ENCODE measurements at regions not wholly inside any gene's neighbourhood (a gene's known extent, or its start where the extent isn't known, plus 50 kb on each side); places are given as distances from the start of the nearest gene placed in this dataset.

GRCh38 chr21:33981391-33982101 lies 65.9 kb upstream of the ATP5PO start:
- TF ChIP-seq CTCF (IDR thresholded peaks at IDR 0.05) (no peak), POLR2A (IDR thresholded peaks at IDR 0.05) (no peak)
- DNase-seq: no peak

GRCh38 chr21:33980276-33980916 lies 64.8 kb upstream of the ATP5PO start:
- Histone ChIP-seq H3K4me3 (replicated peaks in 1 of 3) (no peak overlapping the region), H3K36me3 (no peaks in the 10 kb centered on the region), H3K27me3 (no peaks in the 10 kb centered on the region), H3K27ac (no peak overlapping the region), H3K4me1 (peaks cover 0 to 13% of the 10 kb centered on the region in 2 donors), H3K9me3 (no peaks in the 10 kb centered on the region)
- WGBS, 2 donors: 85 to 92% methylated on average over 6 of the region's 6 CpGs
- DNase-seq: no peak
- intact Hi-C loops (cut with DNase I): no loop called here
- no peak for TF ChIP-seq POLR2A (IDR thresholded peaks at IDR 0.05)
- TF ChIP-seq CTCF (IDR thresholded peaks at IDR 0.05): no peak

More at GRCh38 chr21:33981391-33982101, 65.9 kb upstream of the ATP5PO start:
- H3K9me3 ChIP-seq: no peaks in the 10 kb centered on the region
- no peak overlapping the region for H3K27ac ChIP-seq
- H3K4me1 ChIP-seq: peaks cover 0 to 2% of the 10 kb centered on the region in 2 donors
- 74 to 80% methylated on average over 10 of the region's 10 CpGs for WGBS, 2 donors
- H3K4me3 ChIP-seq (replicated peaks in 1 of 3): no peak overlapping the region
- no peaks in the 10 kb centered on the region for H3K27me3 ChIP-seq
- no peaks in the 10 kb centered on the region for H3K36me3 ChIP-seq
- intact Hi-C loops (cut with DNase I): no loop called here

GRCh38 chr21:33978585-33978984 lies 63.0 kb upstream of the ATP5PO start:
- Histone ChIP-seq H3K27ac (no peak overlapping the region), H3K27me3 (no peaks in the 10 kb centered on the region), H3K36me3 (no peaks in the 10 kb centered on the region), H3K4me1 (peaks cover 0 to 13% of the 10 kb centered on the region in 2 donors), H3K4me3 (replicated peaks in 1 of 3) (no peak overlapping the region), H3K9me3 (no peaks in the 10 kb centered on the region)
- no peak for TF ChIP-seq CTCF (IDR thresholded peaks at IDR 0.05)
- no peak for TF ChIP-seq POLR2A (IDR thresholded peaks at IDR 0.05)
- intact Hi-C loops (cut with DNase I): no loop called here
- 91 to 96% methylated on average over 4 of the region's 4 CpGs for WGBS, 2 donors
- DNase-seq: no peak

GRCh38 chr21:33977721-33978369 lies 62.2 kb upstream of the ATP5PO start:
- no peak for DNase-seq
- intact Hi-C loops (cut with DNase I): no loop called here
- Histone ChIP-seq H3K4me3 (replicated peaks in 1 of 3) (no peak overlapping the region), H3K27ac (no peak overlapping the region), H3K27me3 (no peaks in the 10 kb centered on the region), H3K36me3 (no peaks in the 10 kb centered on the region), H3K9me3 (no peaks in the 10 kb centered on the region), H3K4me1 (peaks cover 0 to 13% of the 10 kb centered on the region in 2 donors)
- 87% methylated on average over 12 of the region's 12 CpGs for WGBS, 2 donors
- TF ChIP-seq POLR2A (IDR thresholded peaks at IDR 0.05) (no peak), CTCF (IDR thresholded peaks at IDR 0.05) (no peak)

Data from thyroid gland (tissue), 4 donors.